MM.1S (cell line): ENCODE measurements at regions not wholly inside any gene's neighbourhood (a gene's known extent, or its start where the extent isn't known, plus 50 kb on each side); places are given as distances from the start of the nearest gene placed in this dataset.

Experiments
- DNase-seq: peaks from one replicate; pipeline ENCODE4 v3.0.0-alpha.2; 2015
- H2AFZ ChIP-seq: fragments of 300-600 bp; sonication (generic); 2 replicates; pipeline ENCODE4 v1.6.0; 2016; ENCODE audit warnings: antibody characterized with exemption, low read length
- H3F3A ChIP-seq: fragments of 300-600 bp; sonication (generic); 2 replicates; pipeline ENCODE4 v1.6.1; 2016; ENCODE audit warnings: mild to moderate bottlenecking, antibody characterized with exemption, low read length, moderate library complexity, mixed read lengths; ENCODE audit not compliant: insufficient read depth
- H3K27ac ChIP-seq: fragments of 300-600 bp; sonication (generic); 2 replicates; pipeline ENCODE4 v1.5.1; 2016; ENCODE audit warnings: mild to moderate bottlenecking, low read length
- H3K27me3 ChIP-seq: fragments of 300-600 bp; sonication (generic); replicated peaks from 2 replicates; pipeline ENCODE4 v1.6.0; 2016; ENCODE audit warnings: low read length; ENCODE audit not compliant: insufficient read depth
- H3K36me3 ChIP-seq: fragments of 300-600 bp; sonication (generic); replicated peaks from 2 replicates; pipeline ENCODE4 v1.6.1; 2016; ENCODE audit warnings: mild to moderate bottlenecking, low read length, mixed read lengths; ENCODE audit not compliant: insufficient read depth
- H3K4me1 ChIP-seq: fragments of 300-600 bp; sonication (generic); 2 replicates; pipeline ENCODE4 v1.6.1; 2016; ENCODE audit warnings: low read length, mixed read lengths
- H3K4me2 ChIP-seq: fragments of 300-600 bp; sonication (generic); 2 replicates; pipeline ENCODE4 v1.6.0; 2016; ENCODE audit warnings: low read depth, low read length
- H3K4me3 ChIP-seq: fragments of 300-600 bp; sonication (generic); 2 replicates; pipeline ENCODE4 v1.5.1; 2016; ENCODE audit warnings: low read length, mixed read lengths
- H3K79me2 ChIP-seq: fragments of 300-600 bp; sonication (generic); 2 replicates; pipeline ENCODE4 v1.6.1; 2016; ENCODE audit warnings: mixed run types, low read length, mixed read lengths
- H3K9ac ChIP-seq: fragments of 300-600 bp; sonication (generic); 2 replicates; pipeline ENCODE4 v1.6.1; 2016; ENCODE audit warnings: low read length, mixed read lengths
- H3K9me2 ChIP-seq: fragments of 300-600 bp; sonication (generic); replicated peaks from 2 replicates; pipeline ENCODE4 v1.6.1; 2016; ENCODE audit warnings: mild to moderate bottlenecking, low read length, mixed read lengths; ENCODE audit not compliant: insufficient read depth
- H3K9me3 ChIP-seq: fragments of 300-600 bp; sonication (generic); replicated peaks from 2 replicates; pipeline ENCODE4 v1.6.1; 2016; ENCODE audit warnings: mild to moderate bottlenecking, low read length, mixed read lengths; ENCODE audit not compliant: insufficient read depth
- H4K20me1 ChIP-seq: fragments of 300-600 bp; sonication (generic); 2 replicates; pipeline ENCODE4 v1.6.1; 2016; ENCODE audit warnings: mild to moderate bottlenecking, low read length, moderate library complexity, mixed read lengths; ENCODE audit not compliant: insufficient read depth
- CTCF ChIP-seq: fragments of 300-600 bp; sonication (generic); IDR thresholded peaks from 2 replicates; pipeline ENCODE4 v1.5.1; 2016; ENCODE audit warnings: antibody characterized with exemption, low read length, mixed read lengths
- EZH2 ChIP-seq: fragments of 300-600 bp; sonication (generic); optimal IDR thresholded peaks from 2 replicates; pipeline ENCODE3; 2017; ENCODE audit warnings: low read depth, mild to moderate bottlenecking, antibody characterized with exemption, low read length, mixed read lengths
- EZH2phosphoT487 ChIP-seq: fragments of 300-600 bp; sonication (generic); IDR thresholded peaks from 2 replicates; pipeline ENCODE4 v1.6.1; 2018; ENCODE audit warnings: antibody characterized with exemption, low read length

- no peak for DNase-seq
- H3K9ac ChIP-seq, result no peak overlapping the region
Measured at GRCh38 chr5:96113170-96113939, 151.7 kb upstream of the ELL2 start.

GRCh38 chr5:96112703-96113102 is 151.1 kb upstream of the ELL2 start:
- no peaks in the 10 kb centered on the region for H3K9me3 ChIP-seq
- no peaks in the 10 kb centered on the region for H3K9me2 ChIP-seq
- no peak overlapping the region for H3K27ac ChIP-seq
- H2AFZ ChIP-seq, result no peak overlapping the region
- no peaks in the 10 kb centered on the region for H3K36me3 ChIP-seq
- H3K27me3 ChIP-seq, result no peaks in the 10 kb centered on the region
- H3K79me2 ChIP-seq, result no peaks in the 10 kb centered on the region
- no peaks in the 10 kb centered on the region for H4K20me1 ChIP-seq
- H3K4me3 ChIP-seq, result no peak overlapping the region
- no peak overlapping the region for H3K4me2 ChIP-seq
- TF ChIP-seq EZH2phosphoT487 (no peak), EZH2 (no peak), CTCF (no peak)
- no peaks in the 10 kb centered on the region for H3F3A ChIP-seq
- no peak for DNase-seq
- peaks cover 4% of the 10 kb centered on the region; the same call in 1 of the 2 replicates for H3K4me1 ChIP-seq
- H3K9ac ChIP-seq, result no peak overlapping the region

More at GRCh38 chr5:96113170-96113939, 151.7 kb upstream of the ELL2 start:
- Histone ChIP-seq H2AFZ (no peak overlapping the region), H3K9me3 (no peaks in the 10 kb centered on the region), H3K4me3 (no peak overlapping the region), H4K20me1 (no peaks in the 10 kb centered on the region), H3K27ac (no peak overlapping the region), H3K4me2 (no peak overlapping the region), H3K4me1 (peaks cover 4% of the 10 kb centered on the region; the same call in 1 of the 2 replicates), H3K9me2 (no peaks in the 10 kb centered on the region), H3K79me2 (no peaks in the 10 kb centered on the region), H3K27me3 (no peaks in the 10 kb centered on the region), H3K36me3 (no peaks in the 10 kb centered on the region), H3F3A (no peaks in the 10 kb centered on the region)
- TF ChIP-seq EZH2phosphoT487 (no peak), EZH2 (no peak), CTCF (no peak)

- no peaks in the 10 kb centered on the region for H4K20me1 ChIP-seq
Measured at GRCh38 chr5:96112123-96112670, 150.5 kb upstream of the ELL2 start.

More at GRCh38 chr5:96112123-96112670, 150.5 kb upstream of the ELL2 start:
- H3K79me2 ChIP-seq, result no peaks in the 10 kb centered on the region
- H2AFZ ChIP-seq, result no peak overlapping the region
- H3K9me2 ChIP-seq, result no peaks in the 10 kb centered on the region
- no peak overlapping the region for H3K4me3 ChIP-seq
- no peaks in the 10 kb centered on the region for H3K36me3 ChIP-seq
- no peak overlapping the region for H3K9ac ChIP-seq
- peaks cover 4% of the 10 kb centered on the region; the same call in 1 of the 2 replicates for H3K4me1 ChIP-seq
- H3F3A ChIP-seq, result no peaks in the 10 kb centered on the region
- DNase-seq, result no peak
- no peaks in the 10 kb centered on the region for H3K9me3 ChIP-seq
- no peak for TF ChIP-seq EZH2
- no peak for TF ChIP-seq EZH2phosphoT487
- TF ChIP-seq CTCF, result no peak
- H3K27ac ChIP-seq, result no peak overlapping the region
- no peak overlapping the region for H3K4me2 ChIP-seq
- no peaks in the 10 kb centered on the region for H3K27me3 ChIP-seq
